Calu3 (cell line): ENCODE measurements at regions not wholly inside any gene's neighbourhood (a gene's known extent, or its start where the extent isn't known, plus 50 kb on each side); places are given as distances from the start of the nearest gene placed in this dataset.
"Not testable (repeated sequence)": the region's sequence is repeated elsewhere in the genome, so short reads cannot be mapped to it uniquely, and the experiment has no call there.

Source experiments
- BruUV-seq: library from RNA; stranded (reverse); fragments of 400-500 nt; replicated peaks from 2 replicates; lab custom pipeline; 2021; lab: Mats Ljungman, UMichigan
- CTCF ChIA-PET: fragments of 300-600 bp; sonication (Branson Sonifier 250); formaldehyde crosslinking; loops from one replicate; lab custom pipeline; 2022; ENCODE audit warnings: antibody characterized with exemption; lab: Charles Lee
- DNase-seq: peaks from one replicate; pipeline ENCODE4 v3.0.0; 2022
- H3K27ac Mint-ChIP-seq: one replicate; pipeline ENCODE4 v1.8.0; 2022; ENCODE audit warnings: mixed read lengths; ENCODE audit not compliant: unreplicated experiment
- H3K27me3 Mint-ChIP-seq: one replicate; pipeline ENCODE4 v1.8.0; 2022; ENCODE audit warnings: mixed read lengths; ENCODE audit not compliant: unreplicated experiment
- H3K36me3 Mint-ChIP-seq: one replicate; pipeline ENCODE4 v1.8.0; 2022; ENCODE audit warnings: mild to moderate bottlenecking, moderate library complexity, mixed read lengths; ENCODE audit not compliant: insufficient read depth, unreplicated experiment
- H3K4me1 Mint-ChIP-seq: one replicate; pipeline ENCODE4 v1.8.0; 2022; ENCODE audit warnings: mild to moderate bottlenecking, low read depth, mixed read lengths; ENCODE audit not compliant: unreplicated experiment
- H3K4me3 Mint-ChIP-seq: one replicate; pipeline ENCODE4 v1.8.0; 2022; ENCODE audit warnings: mild to moderate bottlenecking, low read depth, moderate library complexity, mixed read lengths; ENCODE audit not compliant: unreplicated experiment
- H3K9me3 Mint-ChIP-seq: one replicate; pipeline ENCODE4 v1.8.0; 2022; ENCODE audit warnings: low read depth, mixed read lengths; ENCODE audit not compliant: unreplicated experiment
- CTCF ChIP-seq: fragments of 200-600 bp; IDR thresholded peaks from one replicate; pipeline ENCODE4 v1.8.0; 2022; ENCODE audit warnings: antibody characterized with exemption; ENCODE audit not compliant: unreplicated experiment
- intact Hi-C: fragments of 100-400 bp; cut with micrococcal nuclease; formaldehyde crosslinking; loops from one replicate; pipeline ENCODE4 v1.10.0; 2022; ENCODE audit not compliant: unreplicated experiment

GRCh38 chr14:104399432-104400155 is 180.0 kb upstream of the C14orf180 start:
- Mint-ChIP-seq H3K36me3 (no peaks in the 10 kb centered on the region), H3K4me3 (no peak overlapping the region), H3K27me3 (peaks cover 80% of the 10 kb centered on the region), H3K27ac (no peak overlapping the region), H3K9me3 (peaks cover 7% of the 10 kb centered on the region), H3K4me1 (no peaks in the 10 kb centered on the region)
- TF ChIP-seq CTCF: no peak
- no peak for DNase-seq
- CTCF ChIA-PET: no interaction called here
- intact Hi-C loops: no loop called here
- no TSS peak for BruUV-seq

GRCh38 chr14:104400355-104400754 is 179.2 kb upstream of the C14orf180 start:
- Mint-ChIP-seq H3K27ac (no peak overlapping the region), H3K4me1 (no peaks in the 10 kb centered on the region), H3K4me3 (no peak overlapping the region), H3K9me3 (peaks cover 7% of the 10 kb centered on the region), H3K27me3 (peaks cover 80% of the 10 kb centered on the region), H3K36me3 (no peaks in the 10 kb centered on the region)
- no peak for TF ChIP-seq CTCF
- no TSS peak for BruUV-seq
- CTCF ChIA-PET: no interaction called here
- intact Hi-C loops: no loop called here
- DNase-seq: no peak

- Mint-ChIP-seq H3K36me3 (no peaks in the 10 kb centered on the region), H3K4me1 (no peaks in the 10 kb centered on the region), H3K9me3 (peaks cover 7% of the 10 kb centered on the region), H3K4me3 (no peak overlapping the region), H3K27ac (no peak overlapping the region), H3K27me3 (peaks cover 80% of the 10 kb centered on the region)
- no peak for TF ChIP-seq CTCF
- intact Hi-C loops: no loop called here
- no peak for DNase-seq
- CTCF ChIA-PET: no interaction called here
- no TSS peak for BruUV-seq
These were observed 177.8 kb upstream of the C14orf180 start for GRCh38 chr14:104401785-104402184.

GRCh38 chr14:104402303-104402702 is 177.3 kb upstream of the C14orf180 start:
- H3K4me3 Mint-ChIP-seq, H3K36me3 Mint-ChIP-seq, H3K9me3 Mint-ChIP-seq, intact Hi-C loops, BruUV-seq, CTCF ChIA-PET, DNase-seq, H3K27ac Mint-ChIP-seq, H3K4me1 Mint-ChIP-seq: not testable (repeated sequence)
- H3K27me3 Mint-ChIP-seq: peaks cover 80% of the 10 kb centered on the region

GRCh38 chr14:104403421-104404220 is 175.9 kb upstream of the C14orf180 start:
- CTCF ChIA-PET: no interaction called here
- Mint-ChIP-seq H3K27me3 (peaks cover 81% of the 10 kb centered on the region), H3K36me3 (no peaks in the 10 kb centered on the region), H3K9me3 (no peaks in the 10 kb centered on the region), H3K27ac (no peak overlapping the region), H3K4me3 (no peak overlapping the region), H3K4me1 (no peaks in the 10 kb centered on the region)
- intact Hi-C loops: no loop called here
- no peak for TF ChIP-seq CTCF
- no TSS peak for BruUV-seq
- no peak for DNase-seq
